ENCODE measurements at regions not wholly inside any gene's neighbourhood (a gene's known extent, or its start where the extent isn't known, plus 50 kb on each side); places are given as distances from the start of the nearest gene placed in this dataset.

GRCh38 chr6:120096696-120097260 lies 747.2 kb upstream of the MAN1A1 start:
- WGBS, 2 donors: 72 to 75% methylated on average over 2 of the region's 2 CpGs
- TF ChIP-seq POLR2A (IDR thresholded peaks at IDR 0.05): no peak
- TF ChIP-seq CTCF (IDR thresholded peaks at IDR 0.05): no peak
- ATAC-seq: no peak
- Histone ChIP-seq H3K27me3 (no peaks in the 10 kb centered on the region), H3K4me1 (no peaks in the 10 kb centered on the region), H3K9me3 (no peaks in the 10 kb centered on the region), H3K27ac (no peak overlapping the region), H3K4me3 (no peak overlapping the region), H3K36me3 (replicated peaks in 1 of 2; ENCODE audit: insufficient read depth in 1 of 2, low read depth in 2 of 2) (no peaks in the 10 kb centered on the region)
- intact Hi-C loops (cut with DNase I): no loop called here
- DNase-seq: no peak

GRCh38 chr6:120083186-120083585 lies 733.6 kb upstream of the MAN1A1 start:
- H3K9me3 ChIP-seq: no peaks in the 10 kb centered on the region
- H3K4me3 ChIP-seq: no peak overlapping the region
- TF ChIP-seq CTCF (IDR thresholded peaks at IDR 0.05) (no peak), POLR2A (IDR thresholded peaks at IDR 0.05) (no peak)
- H3K27me3 ChIP-seq: no peaks in the 10 kb centered on the region
- H3K4me1 ChIP-seq: no peaks in the 10 kb centered on the region
- WGBS, 2 donors: 65 to 80% methylated on average over 5 of the region's 5 CpGs
- no peak overlapping the region for H3K27ac ChIP-seq
- intact Hi-C loops (cut with DNase I): no loop called here
- no peak for ATAC-seq
- no peak for DNase-seq
- H3K36me3 ChIP-seq (replicated peaks in 1 of 2; ENCODE audit: insufficient read depth in 1 of 2, low read depth in 2 of 2): no peaks in the 10 kb centered on the region

- no peaks in the 10 kb centered on the region for H3K27me3 ChIP-seq
- H3K36me3 ChIP-seq (replicated peaks in 1 of 2; ENCODE audit: insufficient read depth in 1 of 2, low read depth in 2 of 2): no peaks in the 10 kb centered on the region
- DNase-seq (no peak), ATAC-seq (no peak)
- TF ChIP-seq POLR2A (IDR thresholded peaks at IDR 0.05) (no peak), CTCF (IDR thresholded peaks at IDR 0.05) (no peak)
- intact Hi-C loops (cut with DNase I): no loop called here
- no peak overlapping the region for H3K27ac ChIP-seq
- 57 to 75% methylated on average over 2 of the region's 2 CpGs for WGBS, 2 donors
- H3K4me1 ChIP-seq: no peaks in the 10 kb centered on the region
- H3K4me3 ChIP-seq: no peak overlapping the region
- no peaks in the 10 kb centered on the region for H3K9me3 ChIP-seq
Measured at GRCh38 chr6:120077489-120077888, 727.9 kb upstream of the MAN1A1 start.

GRCh38 chr6:120058410-120058809 lies 708.8 kb upstream of the MAN1A1 start:
- no peak overlapping the region for H3K4me3 ChIP-seq
- intact Hi-C loops (cut with DNase I): no loop called here
- no peaks in the 10 kb centered on the region for H3K4me1 ChIP-seq

More at GRCh38 chr6:120058410-120058809, 708.8 kb upstream of the MAN1A1 start:
- TF ChIP-seq CTCF (IDR thresholded peaks at IDR 0.05): no peak
- DNase-seq: no peak
- Histone ChIP-seq H3K27me3 (no peaks in the 10 kb centered on the region), H3K27ac (no peak overlapping the region), H3K36me3 (replicated peaks in 1 of 2; ENCODE audit: insufficient read depth in 1 of 2, low read depth in 2 of 2) (no peaks in the 10 kb centered on the region), H3K9me3 (no peaks in the 10 kb centered on the region)
- WGBS, 2 donors: 21 to 41% methylated on average over 1 of the region's 1 CpG
- no peak for ATAC-seq

Measured in body of pancreas (tissue), 4 donors.